Right lung (tissue), 2 donors: ENCODE measurements at regions not wholly inside any gene's neighbourhood (a gene's known extent, or its start where the extent isn't known, plus 50 kb on each side); places are given as distances from the start of the nearest gene placed in this dataset.

ENCODE experiments used
- DNase-seq, 2 donors: peaks; one replicate each; pipeline ENCODE4 v3.0.0-alpha.2; 2013

DNA sequence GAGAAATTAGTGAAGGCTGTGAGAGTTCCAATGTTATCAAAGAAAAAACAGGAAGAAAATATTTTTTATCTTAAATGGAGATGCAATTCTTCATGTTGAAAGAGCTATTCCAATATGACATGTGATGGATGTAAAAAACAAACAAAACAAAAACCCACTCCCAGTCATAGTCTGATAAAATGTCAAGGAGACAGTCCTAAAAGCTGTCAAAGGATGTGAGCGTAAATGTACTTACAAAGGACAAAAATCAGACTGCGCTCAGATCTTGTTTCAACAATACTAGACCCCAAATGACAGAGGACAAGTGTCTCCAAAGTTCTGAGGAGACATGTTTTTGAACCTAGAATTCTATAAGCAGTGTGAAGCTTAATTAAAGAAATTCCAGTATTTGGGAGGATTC lies 265.8 kb downstream of the PLPP3 start:
- DNase-seq = no peak

- no peak for DNase-seq
Observed at GRCh38 chr1:56311766-56312165, 267.6 kb downstream of the PLPP3 start.

GRCh38 chr1:56310945-56311344 lies 268.4 kb downstream of the PLPP3 start:
- DNase-seq = no peak

DNA sequence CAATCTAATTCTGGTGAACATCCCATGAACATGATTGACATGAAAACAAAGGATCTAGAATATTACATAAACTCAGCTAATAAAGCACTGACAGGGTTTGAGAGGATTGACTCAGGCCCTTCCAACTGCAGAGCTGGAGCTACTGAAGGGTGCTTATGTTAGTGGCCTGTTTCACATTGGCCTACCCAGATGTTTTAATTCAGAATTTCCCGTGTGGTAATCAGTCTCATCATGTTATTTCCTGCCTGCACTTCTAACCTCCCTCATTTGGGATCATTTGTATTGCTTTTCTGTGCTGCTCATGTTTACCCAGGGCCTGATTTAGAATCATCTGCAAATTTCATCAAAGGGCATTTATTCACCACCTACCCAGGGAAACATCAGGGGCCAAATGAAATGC lies 270.3 kb downstream of the PLPP3 start:
- DNase-seq = no peak

- DNase-seq = no peak
Observed at GRCh38 chr1:56304975-56305374, 274.4 kb downstream of the PLPP3 start.

DNA sequence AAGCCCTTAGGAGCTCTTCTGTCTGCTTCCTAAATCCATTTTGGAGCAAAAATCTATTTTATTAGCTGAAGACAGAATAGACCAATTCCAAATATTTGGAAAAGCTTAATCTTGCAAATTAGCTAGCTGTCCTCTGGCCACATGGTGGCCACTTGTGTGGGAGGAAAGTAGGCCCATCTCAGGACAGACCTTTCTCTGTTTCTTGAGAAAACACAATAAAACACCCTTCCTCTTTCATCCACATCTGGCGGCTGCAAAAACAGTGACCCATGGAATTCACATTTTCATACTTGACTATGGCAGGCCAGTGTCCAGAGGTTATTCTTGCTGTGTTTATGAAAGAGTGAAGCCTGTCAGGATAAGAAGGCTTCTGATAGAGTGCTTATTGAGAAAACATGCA lies 275.6 kb downstream of the PLPP3 start:
- DNase-seq = no peak

DNA sequence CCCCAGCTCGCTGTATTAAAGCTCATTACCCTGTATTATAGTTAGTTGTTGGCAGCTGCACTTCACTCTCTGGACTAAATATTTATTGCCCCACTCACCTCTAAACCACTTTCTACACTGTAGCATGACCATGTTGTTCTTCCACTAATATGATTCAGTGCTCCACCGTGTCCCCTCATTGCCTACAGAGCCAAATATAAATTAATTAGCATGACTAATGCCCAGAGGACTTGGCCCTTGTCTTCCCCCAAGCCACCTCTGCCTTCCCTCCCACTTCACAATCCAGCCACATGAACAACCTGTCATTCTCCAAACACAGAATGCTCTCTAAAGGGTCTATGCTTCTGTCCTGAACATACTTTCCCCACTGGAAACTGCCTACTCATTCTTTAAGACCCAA lies 276.5 kb downstream of the PLPP3 start:
- no peak for DNase-seq

DNA sequence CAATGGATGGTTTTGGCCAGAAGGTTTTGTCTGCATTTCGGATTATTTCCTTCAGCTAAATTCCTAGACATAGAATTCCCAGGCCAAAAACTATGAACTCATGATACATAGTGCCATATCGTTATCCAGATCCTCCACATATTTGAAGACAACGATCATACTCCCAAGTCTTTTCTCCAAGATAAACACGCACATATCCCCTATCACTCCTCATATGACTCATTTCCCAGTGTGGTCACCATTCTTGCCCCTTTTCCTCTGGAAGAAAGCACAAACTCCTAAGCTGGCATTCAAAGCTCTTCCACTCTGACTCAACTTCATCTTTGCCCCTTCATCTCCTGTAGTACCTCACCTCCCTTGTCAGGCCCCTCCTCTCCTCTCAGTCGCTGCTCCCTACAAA lies 277.6 kb downstream of the PLPP3 start:
- DNase-seq = no peak

GRCh38 chr1:56300836-56301235 lies 278.5 kb downstream of the PLPP3 start:
- no peak for DNase-seq

DNA sequence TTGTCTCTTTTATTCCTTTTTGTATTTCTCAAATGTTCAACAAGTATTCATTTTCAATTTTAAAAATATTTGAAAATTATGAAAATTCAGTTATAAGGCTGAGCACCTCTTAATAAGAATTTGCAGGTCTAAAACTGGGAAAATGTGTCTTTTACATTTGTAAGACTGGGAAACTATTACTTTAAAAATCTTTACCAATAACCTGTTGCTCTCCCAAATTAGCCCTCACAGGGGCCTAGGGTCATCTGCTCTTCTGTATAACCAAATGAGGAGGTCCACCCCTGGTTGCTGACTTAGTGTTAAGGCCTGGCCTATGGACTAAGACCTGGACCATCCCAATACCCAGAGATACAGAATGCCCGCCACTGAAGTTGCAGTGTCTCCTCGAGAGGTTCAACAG lies 280.5 kb downstream of the PLPP3 start:
- no peak for DNase-seq

GRCh38 chr1:56297904-56298303 lies 281.5 kb downstream of the PLPP3 start:
- no peak for DNase-seq

- no peak for DNase-seq
Observed at GRCh38 chr1:56297208-56297607, 282.2 kb downstream of the PLPP3 start.

DNA sequence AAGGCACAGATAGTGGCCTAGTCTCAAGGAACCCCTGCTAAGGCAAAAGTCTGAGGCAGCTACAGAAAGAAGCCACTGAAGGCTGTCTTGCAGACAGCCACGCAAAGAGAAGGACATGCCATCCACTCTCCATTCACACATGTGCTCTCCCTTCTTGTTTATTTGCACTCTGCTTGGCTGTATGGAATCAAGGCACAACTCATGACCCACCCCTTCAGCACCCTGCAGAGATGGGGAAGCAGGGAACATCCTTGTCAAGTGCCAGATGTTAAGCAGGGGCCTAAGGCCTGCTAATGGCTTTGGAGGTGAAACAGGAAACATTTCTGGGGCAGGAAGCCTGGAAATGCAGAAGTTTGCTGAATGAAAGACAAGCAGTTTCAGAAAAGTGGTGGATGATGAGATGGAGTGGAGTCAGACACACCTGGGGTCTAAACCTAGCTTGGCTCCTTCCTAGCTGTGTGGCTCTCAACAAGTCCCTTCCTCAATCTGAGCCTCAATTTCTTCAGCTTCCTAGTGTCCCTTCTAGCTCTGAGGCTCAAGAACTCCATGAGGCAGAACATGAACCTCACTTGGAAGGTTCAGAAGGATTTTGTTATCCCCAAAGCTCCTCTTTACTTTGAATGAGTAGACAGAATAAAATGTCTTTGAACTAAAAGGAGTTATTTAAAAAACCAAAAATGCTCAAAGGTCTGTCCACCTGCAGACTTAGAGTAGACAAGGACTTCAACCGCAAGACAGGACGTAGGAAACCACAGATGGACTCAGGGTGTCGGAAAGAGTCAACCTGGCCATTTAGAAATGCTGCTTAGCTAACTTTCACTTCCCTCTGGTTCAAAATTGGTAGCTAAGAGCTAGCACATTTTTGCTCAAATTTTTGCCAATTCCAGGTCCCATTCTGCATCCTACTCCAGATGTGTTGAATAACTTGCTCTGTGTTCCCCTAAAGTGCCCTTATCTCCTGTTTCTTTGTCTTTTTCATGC lies 283.1 kb downstream of the PLPP3 start:
- no peak for DNase-seq

DNA sequence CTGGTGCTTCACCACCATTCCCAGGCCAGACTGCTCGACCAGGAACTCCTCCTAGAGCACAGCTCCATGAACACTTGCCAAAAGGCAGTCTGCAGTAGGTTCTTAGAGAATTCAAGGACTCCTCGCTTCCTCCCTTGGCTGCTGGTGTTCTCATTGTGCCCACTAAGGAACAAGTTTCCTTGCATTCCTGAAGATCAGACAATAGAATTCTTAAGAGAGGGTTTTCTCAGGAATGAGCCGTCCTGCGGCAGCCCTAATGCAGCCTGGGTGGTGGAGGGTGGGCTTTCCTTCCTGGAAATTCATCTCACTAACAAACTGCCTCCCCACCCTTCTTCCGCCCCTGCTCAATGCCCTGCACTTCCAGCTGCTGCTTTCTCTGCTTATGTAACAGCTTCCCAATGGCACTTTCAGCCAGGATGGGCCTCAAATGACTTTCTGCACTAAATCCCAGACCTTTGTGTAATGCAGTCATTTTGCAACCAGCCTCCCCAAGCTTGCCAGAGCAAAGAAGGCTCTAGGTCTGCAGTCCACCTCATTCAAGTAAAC lies 287.9 kb downstream of the PLPP3 start:
- DNase-seq = peak; percentile 35 to 45

DNA sequence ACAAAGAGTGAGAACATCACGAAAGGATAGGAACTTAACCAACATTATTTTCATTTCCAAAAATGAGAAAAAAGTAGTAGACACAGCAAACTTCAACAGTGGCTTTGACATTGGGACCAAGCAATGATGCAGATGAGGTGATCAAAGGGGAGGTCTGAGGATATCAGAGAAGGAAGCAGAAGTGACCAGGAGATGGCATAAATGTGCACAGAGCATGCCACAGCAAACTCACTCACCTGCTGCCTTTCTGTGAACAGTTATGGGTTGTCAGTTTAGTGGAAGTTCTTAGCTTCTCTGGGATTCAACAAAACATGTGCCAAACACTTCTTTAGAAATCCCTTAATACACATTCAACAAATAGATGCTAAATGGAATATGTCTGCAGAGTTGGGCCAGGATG lies 290.1 kb downstream of the PLPP3 start:
- DNase-seq = no peak

- no peak for DNase-seq
Observed at GRCh38 chr1:56287721-56288120, 291.6 kb downstream of the PLPP3 start.

GRCh38 chr1:56286956-56287355 lies 292.4 kb downstream of the PLPP3 start:
- no peak for DNase-seq

- DNase-seq = no peak
Observed at GRCh38 chr1:56286506-56286905, 292.9 kb downstream of the PLPP3 start.

DNA sequence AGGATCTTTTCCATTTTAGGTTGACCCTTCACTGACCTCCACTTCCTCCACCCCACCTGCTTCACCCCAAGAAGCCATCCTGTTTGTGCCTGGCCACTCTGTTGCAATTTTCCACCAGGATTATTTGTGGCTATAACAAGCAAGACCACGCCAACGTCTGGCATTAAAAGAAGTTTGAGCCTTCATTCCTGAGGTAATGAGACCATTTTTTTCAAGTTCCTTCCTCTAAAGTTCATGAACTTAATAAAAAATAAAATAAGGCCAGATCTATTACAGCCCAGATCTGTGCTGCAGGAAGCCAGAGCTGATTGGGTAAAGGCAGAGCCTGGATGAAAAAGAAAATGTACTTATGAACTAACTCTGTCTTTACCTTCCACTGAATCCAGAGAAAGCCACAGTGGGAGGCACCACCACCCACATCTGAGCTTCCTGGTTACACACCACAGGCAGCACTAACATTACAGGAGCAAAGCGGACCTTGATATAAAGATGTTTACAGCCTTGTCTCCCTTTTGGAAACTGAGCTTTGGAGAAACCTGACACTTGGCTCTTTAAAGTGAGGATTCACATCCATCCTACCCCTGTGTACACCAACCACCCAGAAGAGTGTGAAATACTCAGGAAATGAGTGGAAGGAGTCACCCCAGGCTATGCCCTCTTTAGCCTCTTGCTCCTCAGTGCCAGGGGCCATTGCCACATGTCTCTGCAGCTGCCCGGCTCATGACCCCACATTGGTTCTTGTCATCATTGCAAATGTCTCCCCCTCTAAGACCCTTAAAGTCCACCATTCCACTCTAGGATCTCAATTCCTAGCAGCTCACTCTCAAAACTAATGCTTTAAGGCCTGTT lies 293.6 kb downstream of the PLPP3 start:
- DNase-seq = no peak

DNA sequence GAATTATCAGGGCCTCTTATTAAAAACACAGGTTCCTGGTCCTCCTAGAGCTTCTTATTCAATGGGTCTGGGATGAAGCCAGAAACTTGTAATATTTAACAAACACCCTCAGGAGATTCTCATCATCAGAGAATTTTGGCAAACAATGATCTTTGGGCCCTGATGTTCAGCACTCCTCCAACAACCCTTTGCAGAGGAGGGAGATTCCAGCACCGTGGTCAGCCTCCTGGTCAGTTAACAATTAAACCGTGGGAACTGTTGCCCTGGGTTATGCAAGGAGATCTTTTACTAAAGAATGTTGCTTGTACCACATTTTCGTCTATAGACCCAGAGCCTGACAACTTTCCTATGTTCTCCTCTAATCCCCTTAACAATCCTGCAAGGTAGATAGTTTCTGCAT lies 294.4 kb downstream of the PLPP3 start:
- DNase-seq = peak in 1 of 2 donors; percentile 5

DNA sequence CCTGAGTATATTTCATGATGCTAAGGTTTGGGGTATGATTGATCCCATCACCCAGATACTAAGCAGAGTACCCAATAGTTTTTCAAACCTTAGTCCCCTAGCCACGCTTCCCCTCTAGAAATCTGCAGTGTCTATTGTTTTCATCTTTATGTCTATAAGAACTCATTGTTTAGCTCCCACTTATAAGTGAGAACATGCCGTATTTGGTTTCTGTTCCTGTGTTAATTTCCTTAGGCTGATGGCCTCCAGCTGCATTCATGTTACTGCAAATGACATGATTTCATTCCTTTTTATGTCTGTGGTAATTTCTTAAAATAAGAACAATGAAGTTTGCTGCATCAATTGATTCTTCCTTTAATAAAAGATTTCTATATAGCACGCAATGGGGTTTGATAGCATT lies 301.3 kb downstream of the PLPP3 start:
- DNase-seq = no peak

DNA sequence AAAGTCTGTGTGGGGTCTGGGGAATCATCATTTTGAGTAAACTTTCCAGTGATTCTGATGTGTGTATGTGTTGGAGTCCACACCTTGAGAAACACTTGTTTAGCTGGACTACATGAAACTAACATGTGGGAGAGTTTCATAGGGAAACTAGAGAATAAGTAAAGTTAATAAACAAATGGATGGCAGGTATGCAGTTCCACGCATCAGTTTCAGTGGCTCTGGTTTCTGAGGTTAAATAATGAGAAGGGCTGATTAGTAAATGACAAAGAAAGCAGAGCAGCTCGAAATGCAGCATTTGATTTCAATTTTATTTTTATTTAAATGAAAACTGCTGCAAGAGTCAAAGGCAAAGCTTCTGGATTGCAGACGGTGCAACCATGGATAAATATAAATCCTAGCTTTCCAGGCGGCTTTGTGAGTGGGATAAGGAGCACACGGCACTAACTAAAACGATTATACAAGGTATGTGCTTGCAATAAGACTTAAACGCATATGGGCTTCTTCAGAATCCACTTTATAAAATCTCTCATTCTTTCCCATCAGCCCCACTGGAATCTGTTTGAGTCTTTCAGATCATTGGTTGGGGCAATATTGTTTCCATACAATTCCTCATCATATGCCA lies 310.7 kb downstream of the PLPP3 start:
- DNase-seq = no peak
